Right renal pelvis (tissue), 4 donors: ENCODE measurements at regions not wholly inside any gene's neighbourhood (a gene's known extent, or its start where the extent isn't known, plus 50 kb on each side); places are given as distances from the start of the nearest gene placed in this dataset.

ENCODE experiments used
- DNase-seq, 4 donors: peaks; one replicate each; pipeline ENCODE4 v3.0.0-alpha.2; 2013; ENCODE audit warnings: low read depth in 4 of 4, low spot score in 3 of 4, missing footprints in 1 of 4

GRCh38 chr22:48319321-48320047 is 1508.2 kb downstream of the BRD1 start:
- DNase-seq = no peak

- no peak for DNase-seq
Measured at GRCh38 chr22:48318575-48319320, 1508.9 kb downstream of the BRD1 start.

GRCh38 chr22:48318173-48318572 is 1509.5 kb downstream of the BRD1 start:
- DNase-seq = no peak

GRCh38 chr22:48316257-48317250 is 1511.1 kb downstream of the BRD1 start:
- no peak for DNase-seq

- DNase-seq = no peak
Measured at GRCh38 chr22:48315439-48316256, 1512.0 kb downstream of the BRD1 start.

GRCh38 chr22:48314073-48314472 is 1513.6 kb downstream of the BRD1 start:
- no peak for DNase-seq

- DNase-seq = no peak
Measured at GRCh38 chr22:48313175-48313830, 1514.4 kb downstream of the BRD1 start.

- no peak for DNase-seq
Measured at GRCh38 chr22:48310740-48311139, 1516.9 kb downstream of the BRD1 start.

GRCh38 chr22:48310289-48310688 is 1517.4 kb downstream of the BRD1 start:
- no peak for DNase-seq

- DNase-seq = no peak
Measured at GRCh38 chr22:48309836-48310235, 1517.8 kb downstream of the BRD1 start.

GRCh38 chr22:48309115-48309705 is 1518.5 kb downstream of the BRD1 start:
- no peak for DNase-seq

GRCh38 chr22:48307931-48308330 is 1519.7 kb downstream of the BRD1 start:
- no peak for DNase-seq

- no peak for DNase-seq
Measured at GRCh38 chr22:48306785-48307510, 1520.7 kb downstream of the BRD1 start.

GRCh38 chr22:48306284-48306683 is 1521.4 kb downstream of the BRD1 start:
- no peak for DNase-seq

- DNase-seq = no peak
Measured at GRCh38 chr22:48305726-48306235, 1521.9 kb downstream of the BRD1 start.

- DNase-seq = no peak
Measured at GRCh38 chr22:48303369-48303725, 1524.3 kb downstream of the BRD1 start.

GRCh38 chr22:48302657-48303368 is 1524.9 kb downstream of the BRD1 start:
- no peak for DNase-seq

GRCh38 chr22:48301908-48302307 is 1525.8 kb downstream of the BRD1 start:
- no peak for DNase-seq
